Stimulated activated CD8-positive, alpha-beta memory T cell treated with anti-CD3 and anti-CD28 coated beads, Interleukin-15, amount 100 ng/mL, for 48 hours (primary cell): ENCODE measurements at regions not wholly inside any gene's neighbourhood (a gene's known extent, or its start where the extent isn't known, plus 50 kb on each side); places are given as distances from the start of the nearest gene placed in this dataset.
"Not testable (repeated sequence)": the region's sequence is repeated elsewhere in the genome, so short reads cannot be mapped to it uniquely, and the experiment has no call there.

Experiments
- DNase-seq, 2 donors: peaks; one replicate each; pipeline ENCODE4 v3.0.0-alpha.2; 2020; ENCODE audit warnings: low read depth in 2 of 2

- DNase-seq: no peak
Observed at GRCh38 chr3:56926243-56926946, 124.6 kb upstream of the ARHGEF3 start.

DNA sequence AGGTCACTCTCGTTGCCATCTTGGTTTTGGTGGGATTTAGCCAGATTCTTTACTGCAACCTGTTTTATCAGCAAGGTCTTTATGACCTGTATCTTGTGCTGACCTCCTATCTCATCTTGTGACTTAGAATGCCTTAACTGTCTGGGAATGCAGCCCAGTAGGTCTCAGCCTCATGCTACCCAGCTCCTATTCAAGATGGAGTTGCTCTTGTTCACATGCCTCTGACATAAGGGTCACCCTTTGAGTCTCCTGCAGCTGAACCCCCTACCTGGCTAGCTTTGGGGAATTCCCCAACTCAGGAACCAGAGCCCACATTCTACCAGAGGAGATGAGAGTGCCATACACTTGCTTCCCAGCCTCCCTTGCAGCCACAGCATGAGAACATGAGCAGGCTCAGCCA, 123.0 kb upstream of the ARHGEF3 start:
- DNase-seq: not testable (repeated sequence)

DNA sequence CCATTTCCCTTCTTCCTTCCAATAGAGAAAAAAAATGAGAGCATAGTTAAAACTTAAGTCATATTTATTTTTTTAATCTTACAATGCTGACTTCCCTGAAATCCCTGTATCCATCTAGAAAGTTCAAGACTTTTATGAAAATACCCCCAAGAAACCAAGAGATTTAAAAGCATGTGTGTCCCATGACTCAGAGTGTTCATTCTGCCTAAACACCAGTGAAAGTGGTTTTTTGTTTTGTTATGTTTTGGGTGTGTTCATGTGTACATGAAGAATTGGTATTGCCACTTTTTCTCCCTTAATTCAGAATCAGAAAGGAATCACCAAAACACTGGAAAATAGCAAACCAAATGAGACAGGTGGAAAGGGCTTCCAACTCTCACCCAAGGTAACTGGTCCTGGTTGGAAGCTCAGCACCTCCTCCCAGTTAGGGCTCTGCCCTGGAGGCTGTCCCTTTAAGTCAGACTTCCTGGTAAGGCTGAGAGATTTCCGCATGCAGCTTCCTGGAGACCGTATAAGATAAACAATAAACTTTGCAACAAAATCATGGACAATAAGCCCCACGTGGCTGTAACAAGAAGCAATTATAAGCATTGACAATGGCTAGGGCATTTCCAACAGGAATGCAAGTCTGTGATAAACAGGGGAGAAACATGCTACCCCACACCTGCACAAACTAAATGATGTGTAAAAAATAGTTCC, 121.9 kb upstream of the ARHGEF3 start:
- no peak for DNase-seq

GRCh38 chr3:56921573-56922453, 120.1 kb upstream of the ARHGEF3 start:
- DNase-seq: no peak

GRCh38 chr3:56919797-56920195, 118.0 kb upstream of the ARHGEF3 start:
- DNase-seq: no peak

DNA sequence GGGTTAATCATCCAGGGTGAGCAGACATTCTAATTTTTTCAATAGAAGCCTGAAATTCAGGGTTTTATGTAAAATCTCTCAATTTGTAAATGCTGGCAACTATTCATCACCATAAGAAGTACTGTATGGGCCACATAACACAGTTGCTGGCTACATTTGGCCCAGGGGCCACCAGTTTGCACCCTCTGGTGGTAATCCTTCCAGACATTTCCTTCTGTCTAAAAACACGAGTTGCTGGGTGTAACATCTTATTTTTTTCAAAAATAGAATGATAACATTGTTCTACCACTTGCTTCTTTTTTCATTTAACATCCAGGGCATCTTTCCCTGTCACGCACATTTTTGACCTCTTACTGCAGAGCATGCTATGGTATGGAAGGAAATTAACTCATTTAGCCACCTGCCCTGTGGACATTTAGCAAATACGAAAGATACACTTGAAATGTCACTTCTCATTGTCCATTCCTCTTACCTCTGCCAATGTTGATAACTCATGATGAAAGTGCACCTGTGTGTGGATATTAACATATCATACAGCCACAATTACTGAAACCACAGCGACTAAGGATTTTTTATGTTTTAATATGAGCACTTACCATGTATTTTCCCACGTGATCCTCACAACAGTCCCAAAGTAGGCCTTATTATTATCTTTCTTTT, 117.5 kb upstream of the ARHGEF3 start:
- no peak for DNase-seq

DNA sequence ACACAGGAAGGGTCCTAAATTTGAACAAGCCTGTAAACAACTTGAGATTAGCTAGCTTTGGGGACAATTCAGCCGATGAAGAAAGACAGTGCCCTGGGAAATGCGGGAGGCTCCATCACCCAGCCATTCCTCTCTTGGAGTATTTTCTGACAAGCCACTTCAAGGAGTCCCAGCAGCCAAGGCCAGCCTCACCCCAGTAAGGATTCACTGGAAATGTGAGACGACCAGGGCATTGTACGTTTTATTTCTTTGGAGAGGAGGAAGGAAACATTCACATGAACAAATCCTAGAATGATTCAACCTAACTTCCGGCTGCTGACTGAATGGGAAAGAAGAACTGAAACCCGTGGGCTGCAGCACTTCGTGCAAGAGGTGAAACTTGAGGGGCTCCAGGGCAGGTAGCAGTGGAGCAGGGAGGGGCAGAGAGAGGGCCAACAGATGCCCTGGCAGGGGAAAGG, 116.4 kb upstream of the ARHGEF3 start:
- peak; percentile 45 to 55 for DNase-seq

DNA sequence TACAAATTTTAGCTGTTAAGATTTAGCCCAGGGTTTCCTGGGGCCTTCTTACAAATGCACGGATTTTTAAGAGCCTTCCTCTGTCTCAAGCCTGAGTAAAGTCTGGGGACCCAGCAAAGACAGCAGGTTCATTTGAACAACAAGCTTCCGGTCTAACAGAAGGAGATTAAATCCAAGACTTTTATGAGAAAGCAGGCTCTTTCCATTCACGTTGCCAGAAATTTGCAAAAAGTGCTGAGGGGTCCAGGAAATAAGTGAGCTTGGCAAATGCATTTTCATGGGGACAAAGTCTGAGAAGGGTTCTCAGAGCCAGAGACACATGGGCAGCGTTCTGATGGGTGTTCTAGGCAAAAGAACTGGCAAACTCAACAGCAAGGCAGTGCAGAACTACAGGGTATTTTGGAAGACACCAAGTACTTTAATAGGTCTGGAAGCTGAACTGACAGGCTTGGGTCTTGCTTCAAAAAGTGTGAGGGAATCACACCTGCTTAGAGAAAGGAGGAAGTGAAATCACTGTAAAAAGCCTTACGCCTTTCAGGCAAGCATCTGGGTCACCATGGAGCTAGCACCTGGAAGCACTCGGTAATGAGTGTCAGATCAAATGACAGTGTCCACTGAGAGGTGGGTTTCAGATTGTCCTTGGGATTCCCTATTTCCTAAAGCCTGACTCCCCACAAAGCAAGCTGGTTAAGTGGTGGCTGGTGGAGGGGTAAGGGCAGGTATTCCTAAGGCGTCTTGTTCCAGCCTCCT, 115.8 kb upstream of the ARHGEF3 start:
- no peak for DNase-seq

- no peak for DNase-seq
Observed at GRCh38 chr3:56916716-56917360, 115.1 kb upstream of the ARHGEF3 start.

DNA sequence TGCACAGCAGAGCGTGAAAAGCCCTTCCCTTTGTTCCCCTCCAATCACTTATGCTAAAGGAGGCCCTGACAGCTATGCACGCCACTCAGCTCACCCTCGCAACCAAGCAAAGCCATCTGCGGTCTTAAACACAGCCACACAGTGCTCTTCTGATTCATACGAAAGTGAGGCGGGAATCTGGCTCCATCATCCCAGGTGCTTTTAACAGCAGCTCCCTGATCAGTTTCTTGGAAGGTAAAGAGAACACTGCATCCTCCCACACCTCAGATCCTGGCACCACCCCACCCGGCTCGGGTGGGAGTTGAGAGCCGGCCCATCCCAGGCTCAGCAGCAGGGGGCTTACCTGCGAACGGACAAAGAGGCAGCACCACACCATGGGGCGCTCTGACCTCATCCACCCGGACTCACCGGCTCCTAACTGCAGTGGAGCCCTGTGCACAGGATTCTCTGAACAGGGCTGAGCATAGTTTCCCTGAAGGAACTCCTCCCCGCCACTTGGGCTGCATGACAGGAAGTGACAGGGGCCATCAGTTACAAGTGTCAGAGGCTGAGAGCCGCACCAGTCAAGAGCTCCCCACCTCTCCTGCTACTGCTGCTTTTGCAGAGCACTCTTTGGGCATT, 114.3 kb upstream of the ARHGEF3 start:
- DNase-seq: peak; percentile 64 to 65

- DNase-seq: no peak
Observed at GRCh38 chr3:56914646-56915045, 112.9 kb upstream of the ARHGEF3 start.

DNA sequence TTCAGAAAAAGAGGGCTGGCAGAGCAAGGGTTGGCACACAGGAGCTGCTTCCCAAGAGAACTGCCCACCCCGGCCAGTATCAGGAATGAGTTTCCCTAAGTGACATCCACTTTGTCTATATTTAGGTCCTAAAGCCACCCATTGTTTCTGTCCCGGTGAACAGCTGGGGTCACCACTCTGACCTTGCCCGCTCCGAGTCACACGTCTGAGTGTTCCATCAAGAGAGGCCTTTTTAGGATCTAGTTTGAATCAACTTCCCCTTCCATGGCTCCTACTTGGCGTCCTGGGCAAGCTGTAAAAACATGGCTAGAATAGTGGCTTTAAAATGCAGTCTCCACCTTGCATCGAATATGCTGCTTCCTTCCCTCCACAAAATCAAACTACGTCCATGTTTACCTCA, 109.6 kb upstream of the ARHGEF3 start:
- no peak for DNase-seq

DNA sequence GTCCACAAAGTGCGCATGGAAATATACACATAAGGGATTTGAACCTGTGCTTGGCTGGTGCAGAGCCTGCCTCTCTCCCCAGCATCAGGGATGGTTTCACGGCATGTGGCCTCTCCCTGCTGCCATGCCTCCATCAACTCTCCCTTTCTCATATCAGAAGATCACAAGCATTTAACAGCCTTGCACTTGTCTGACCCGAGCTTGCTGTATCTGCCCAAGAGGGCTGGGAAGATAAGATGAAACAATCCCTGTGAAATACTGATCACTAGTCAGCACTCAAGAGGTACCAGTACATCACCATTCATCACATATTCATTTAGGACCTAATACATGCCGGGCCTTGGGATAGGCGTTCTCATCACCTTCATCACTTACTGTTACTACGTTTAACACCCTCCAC, 107.6 kb upstream of the ARHGEF3 start:
- no peak for DNase-seq

- DNase-seq: no peak
Observed at GRCh38 chr3:56908004-56908403, 106.3 kb upstream of the ARHGEF3 start.

DNA sequence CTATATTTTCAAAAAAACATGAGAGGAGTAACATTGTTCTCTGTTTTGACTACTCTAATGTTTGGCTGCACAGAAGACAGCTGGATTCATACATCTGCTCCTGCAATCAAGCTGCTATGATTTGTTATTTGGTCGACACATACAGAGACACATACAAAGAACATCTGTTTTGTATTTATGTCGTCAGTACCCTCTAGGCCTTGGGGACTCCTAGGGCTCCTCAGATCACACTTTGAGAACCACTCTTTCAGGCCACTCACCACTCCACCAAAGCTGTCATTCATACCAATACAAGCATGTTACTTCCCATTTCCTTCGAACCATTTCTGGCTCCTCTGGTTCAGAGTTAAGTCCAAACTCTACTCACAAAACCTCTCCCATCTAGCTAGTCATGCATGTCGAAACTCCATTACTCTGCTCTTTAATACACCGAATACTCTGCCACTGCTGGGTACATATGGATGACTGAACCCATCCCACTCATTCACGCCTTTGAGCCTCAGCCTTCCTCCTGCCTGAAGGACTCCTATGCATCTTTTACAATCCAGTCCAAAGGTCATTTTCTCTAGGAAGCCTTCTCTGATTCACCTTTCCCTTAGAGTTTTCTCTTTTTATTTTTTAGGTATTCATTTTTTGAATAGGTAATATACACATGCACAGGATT, 102.9 kb upstream of the ARHGEF3 start:
- no peak for DNase-seq

GRCh38 chr3:56903231-56903782, 101.6 kb upstream of the ARHGEF3 start:
- no peak for DNase-seq

- DNase-seq: no peak
Observed at GRCh38 chr3:56902468-56903160, 100.9 kb upstream of the ARHGEF3 start.

DNA sequence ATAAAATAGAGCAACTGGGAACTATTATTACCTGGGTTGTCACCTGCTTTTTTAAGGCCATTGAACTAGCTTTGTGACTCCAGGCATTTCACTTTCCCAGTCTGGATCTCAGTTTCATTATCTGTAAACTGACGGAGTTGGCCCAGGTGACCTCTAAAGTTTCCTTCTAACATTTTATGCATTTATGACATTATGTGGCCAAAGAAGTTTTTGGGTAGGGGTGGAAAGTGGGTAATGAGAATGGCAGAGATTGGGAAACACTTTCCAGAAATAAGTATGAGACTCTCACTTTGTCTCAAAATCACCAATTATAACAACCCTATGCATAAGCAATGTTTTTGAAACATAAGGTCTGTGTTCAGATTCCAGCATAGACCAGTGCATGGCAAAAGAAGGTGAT, 99.1 kb upstream of the ARHGEF3 start:
- DNase-seq: no peak

- DNase-seq: no peak
Observed at GRCh38 chr3:56899851-56900250, 98.1 kb upstream of the ARHGEF3 start.
